Lower lobe of right lung (tissue), 2 donors: ENCODE measurements at regions not wholly inside any gene's neighbourhood (a gene's known extent, or its start where the extent isn't known, plus 50 kb on each side); places are given as distances from the start of the nearest gene placed in this dataset.

Experiments used
- ATAC-seq, 2 donors: fragments of 200-7000 bp; cut with Tn5 transposase; one replicate each; pipeline ENCODE4 v1.9.1; 2020 to 2022; ENCODE audit warnings: mild to moderate bottlenecking in 2 of 2, moderate library complexity in 2 of 2
- DNase-seq: peaks from one replicate; pipeline ENCODE4 v3.0.0-alpha.2; 2020
- H3K27ac ChIP-seq: fragments of 200-600 bp; one replicate; pipeline ENCODE4 v1.8.0; 2022
- H3K27me3 ChIP-seq: fragments of 200-600 bp; one replicate; pipeline ENCODE4 v1.8.0; 2022; ENCODE audit warnings: low read depth
- H3K36me3 ChIP-seq: fragments of 200-600 bp; one replicate; pipeline ENCODE4 v1.8.0; 2022; ENCODE audit warnings: mild to moderate bottlenecking
- H3K4me1 ChIP-seq: fragments of 200-600 bp; one replicate; pipeline ENCODE4 v1.8.0; 2022
- H3K4me3 ChIP-seq: fragments of 200-600 bp; one replicate; pipeline ENCODE4 v1.8.0; 2022; ENCODE audit warnings: mild to moderate bottlenecking
- H3K9me3 ChIP-seq: fragments of 200-600 bp; one replicate; pipeline ENCODE4 v1.8.0; 2022
- intact Hi-C: fragments of 100-400 bp; cut with DNase I; formaldehyde crosslinking; loops from one replicate; pipeline ENCODE4 v1.11.0; 2022
- TF ChIP-seq, protein P1 (sequence below): fragments of 200-600 bp; IDR thresholded peaks from one replicate; pipeline ENCODE4 v1.8.0; 2022; ENCODE audit warnings: antibody characterized with exemption, mild to moderate bottlenecking
- donor health status: DM: no; HTN: yes; CAD: no; lungs with severe emphysema.

DNA sequence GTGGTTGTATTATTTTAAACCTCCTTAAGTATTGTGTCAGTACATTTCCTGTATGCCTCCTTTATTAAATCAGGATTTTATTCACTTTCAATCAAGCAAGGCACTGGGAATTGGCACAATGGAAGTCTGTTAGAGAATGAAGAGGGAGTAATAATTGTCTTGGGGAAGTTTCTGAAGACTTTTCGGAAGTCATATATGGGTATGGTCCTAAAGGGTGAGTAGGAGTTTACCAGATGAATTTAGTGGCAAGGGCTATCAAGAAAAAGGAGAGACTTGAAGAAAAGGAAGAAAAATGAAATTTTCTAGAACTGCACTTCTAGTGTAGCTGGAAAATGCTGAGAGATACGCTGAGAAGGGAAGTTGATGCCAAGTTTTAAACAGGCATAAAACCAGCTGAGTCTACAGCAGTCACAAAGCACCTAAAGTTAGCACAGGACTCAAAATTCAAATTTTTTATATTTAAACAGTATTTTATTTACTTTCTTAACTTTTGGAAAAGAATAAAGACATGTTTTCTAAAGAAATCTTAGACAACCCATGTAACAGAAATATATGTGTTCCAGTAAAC, 184.9 kb downstream of the SMC2 start:
- Histone ChIP-seq H3K4me1 (no peaks in the 10 kb centered on the region), H3K9me3 (no peaks in the 10 kb centered on the region), H3K27ac (no peak overlapping the region), H3K4me3 (no peak overlapping the region), H3K27me3 (no peaks in the 10 kb centered on the region), H3K36me3 (no peaks in the 10 kb centered on the region)
- TF ChIP-seq, protein P1, sequence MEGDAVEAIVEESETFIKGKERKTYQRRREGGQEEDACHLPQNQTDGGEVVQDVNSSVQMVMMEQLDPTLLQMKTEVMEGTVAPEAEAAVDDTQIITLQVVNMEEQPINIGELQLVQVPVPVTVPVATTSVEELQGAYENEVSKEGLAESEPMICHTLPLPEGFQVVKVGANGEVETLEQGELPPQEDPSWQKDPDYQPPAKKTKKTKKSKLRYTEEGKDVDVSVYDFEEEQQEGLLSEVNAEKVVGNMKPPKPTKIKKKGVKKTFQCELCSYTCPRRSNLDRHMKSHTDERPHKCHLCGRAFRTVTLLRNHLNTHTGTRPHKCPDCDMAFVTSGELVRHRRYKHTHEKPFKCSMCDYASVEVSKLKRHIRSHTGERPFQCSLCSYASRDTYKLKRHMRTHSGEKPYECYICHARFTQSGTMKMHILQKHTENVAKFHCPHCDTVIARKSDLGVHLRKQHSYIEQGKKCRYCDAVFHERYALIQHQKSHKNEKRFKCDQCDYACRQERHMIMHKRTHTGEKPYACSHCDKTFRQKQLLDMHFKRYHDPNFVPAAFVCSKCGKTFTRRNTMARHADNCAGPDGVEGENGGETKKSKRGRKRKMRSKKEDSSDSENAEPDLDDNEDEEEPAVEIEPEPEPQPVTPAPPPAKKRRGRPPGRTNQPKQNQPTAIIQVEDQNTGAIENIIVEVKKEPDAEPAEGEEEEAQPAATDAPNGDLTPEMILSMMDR = no peak
- ATAC-seq = no peak
- intact Hi-C loops = no loop called here
- no peak for DNase-seq

DNA sequence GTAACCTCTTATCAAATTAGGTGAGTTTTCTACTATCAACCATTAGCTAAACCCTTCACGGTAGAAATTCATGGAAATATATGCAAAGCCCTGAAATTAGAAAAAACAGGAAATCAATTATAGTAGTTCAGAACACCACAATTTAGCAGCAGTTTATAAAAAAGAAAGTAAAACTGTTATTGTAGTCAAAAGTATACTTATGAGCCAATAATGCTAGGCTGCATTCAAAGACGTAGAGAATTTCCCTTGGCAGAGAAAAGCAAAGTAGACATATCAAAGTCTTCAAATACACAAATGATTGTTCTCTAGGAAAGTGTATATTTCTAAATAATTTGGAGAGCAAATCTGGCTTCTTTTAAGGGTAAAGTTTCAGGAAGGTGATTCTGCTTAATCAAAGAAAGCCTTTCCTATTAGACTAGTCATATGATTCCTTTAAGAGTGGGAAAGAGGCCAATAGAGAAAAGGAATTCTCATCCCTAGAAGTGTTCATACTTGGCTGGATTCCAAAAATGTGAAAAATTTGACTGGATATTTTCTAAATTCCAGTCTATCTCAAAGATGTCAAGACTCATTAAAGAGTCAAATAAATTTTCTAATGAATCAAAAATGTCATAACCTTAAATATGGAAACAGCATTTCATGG, 185.5 kb downstream of the SMC2 start:
- Histone ChIP-seq H3K4me3 (no peak overlapping the region), H3K27ac (no peak overlapping the region), H3K36me3 (no peaks in the 10 kb centered on the region), H3K9me3 (no peaks in the 10 kb centered on the region), H3K27me3 (no peaks in the 10 kb centered on the region), H3K4me1 (no peaks in the 10 kb centered on the region)
- intact Hi-C loops = no loop called here
- DNase-seq (no peak), ATAC-seq (no peak)
- TF ChIP-seq, protein P1 = no peak

DNA sequence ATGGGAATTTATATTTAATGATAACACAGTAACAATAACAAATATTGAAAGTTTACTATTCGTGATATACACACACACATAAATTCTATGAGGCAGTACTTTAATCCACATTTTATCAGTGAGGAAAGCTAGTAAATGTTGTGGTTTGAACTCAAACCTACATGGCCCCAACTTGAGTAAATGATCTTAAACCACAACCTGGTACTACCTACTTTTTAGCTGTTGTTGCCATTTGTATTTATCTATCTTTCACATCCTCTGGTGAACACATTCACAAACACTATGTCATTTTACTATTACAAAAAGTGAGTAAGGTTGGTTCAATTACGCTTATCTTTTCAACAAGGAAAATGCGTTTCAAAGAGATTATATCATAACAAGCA, 186.1 kb downstream of the SMC2 start:
- Histone ChIP-seq H3K36me3 (no peaks in the 10 kb centered on the region), H3K27ac (no peak overlapping the region), H3K27me3 (no peaks in the 10 kb centered on the region), H3K4me1 (no peaks in the 10 kb centered on the region), H3K9me3 (no peaks in the 10 kb centered on the region), H3K4me3 (no peak overlapping the region)
- DNase-seq (no peak), ATAC-seq (no peak)
- TF ChIP-seq, protein P1 = no peak
- intact Hi-C loops = no loop called here

DNA sequence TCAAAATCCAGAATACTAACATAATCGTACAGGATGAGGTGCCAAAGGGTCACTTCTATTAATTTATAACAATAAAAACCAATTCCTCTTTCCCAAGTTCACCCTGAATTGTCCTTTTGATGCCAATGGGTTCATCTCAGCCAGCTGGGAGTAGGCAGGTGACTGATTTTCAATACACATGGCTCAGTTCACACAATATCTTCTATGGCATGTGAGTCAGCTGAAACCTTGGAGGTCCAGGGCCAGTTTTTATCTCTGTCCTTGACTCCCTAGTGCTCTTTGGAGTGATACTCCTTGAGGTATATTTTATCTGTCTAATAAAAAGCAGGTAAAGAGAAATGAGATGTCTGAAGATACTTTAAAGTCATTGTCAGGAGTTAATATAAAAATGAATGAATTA, 186.6 kb downstream of the SMC2 start:
- intact Hi-C loops = no loop called here
- TF ChIP-seq, protein P1 = no peak
- Histone ChIP-seq H3K27ac (no peak overlapping the region), H3K4me3 (no peak overlapping the region), H3K36me3 (no peaks in the 10 kb centered on the region), H3K4me1 (no peaks in the 10 kb centered on the region), H3K9me3 (no peaks in the 10 kb centered on the region), H3K27me3 (no peaks in the 10 kb centered on the region)
- DNase-seq = no peak
- ATAC-seq = no peak

DNA sequence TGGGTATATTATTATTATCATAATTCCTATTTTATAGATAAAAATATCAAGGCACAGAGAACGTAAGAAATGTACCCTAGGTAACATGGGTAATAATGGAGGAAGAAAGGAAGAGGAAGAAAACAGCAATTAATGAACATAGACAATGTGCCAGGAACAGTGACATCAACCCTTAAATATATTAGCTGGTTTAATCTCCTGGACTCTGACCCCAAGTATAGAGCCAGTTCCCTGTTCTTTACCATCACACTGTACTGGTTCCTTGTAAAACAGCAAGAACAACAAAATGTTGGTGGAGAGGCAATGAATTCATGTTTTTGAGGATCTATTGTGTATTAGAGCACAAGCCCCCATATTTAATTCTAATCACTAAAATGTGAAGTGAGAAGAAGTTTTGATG, 192.1 kb downstream of the SMC2 start:
- Histone ChIP-seq H3K4me1 (no peaks in the 10 kb centered on the region), H3K27me3 (no peaks in the 10 kb centered on the region), H3K9me3 (no peaks in the 10 kb centered on the region), H3K4me3 (no peak overlapping the region), H3K36me3 (no peaks in the 10 kb centered on the region), H3K27ac (no peak overlapping the region)
- TF ChIP-seq, protein P1 = no peak
- DNase-seq = no peak
- intact Hi-C loops = no loop called here
- ATAC-seq = no peak
